ENCODE measurements at regions not wholly inside any gene's neighbourhood (a gene's known extent, or its start where the extent isn't known, plus 50 kb on each side); places are given as distances from the start of the nearest gene placed in this dataset.

DNA sequence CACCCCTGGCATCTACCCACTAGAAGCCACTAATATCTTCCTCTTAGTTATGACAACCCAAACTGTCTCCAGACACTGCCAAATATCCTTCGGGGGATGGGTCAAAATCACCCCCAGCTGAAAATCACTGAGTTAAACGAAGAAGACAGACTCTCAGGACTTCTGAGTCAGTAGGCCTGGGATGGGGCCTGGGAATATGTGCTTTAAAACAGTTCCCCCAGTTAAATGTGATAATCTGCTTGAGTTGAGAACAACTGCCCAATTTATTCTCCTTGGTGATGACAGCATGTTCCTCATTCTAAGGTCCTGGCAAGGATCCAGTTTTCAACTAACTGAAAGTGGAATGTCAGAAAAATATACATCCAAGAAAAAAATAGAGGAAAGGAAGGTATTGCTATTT, 52.4 kb downstream of the CBLL2 start:
- no peak for DNase-seq

- no peak for DNase-seq
Observed at GRCh38 chrX:22329783-22330182, 57.1 kb downstream of the CBLL2 start.

GRCh38 chrX:22338740-22339139, 66.0 kb downstream of the CBLL2 start:
- no peak for DNase-seq

- no peak for DNase-seq
Observed at GRCh38 chrX:22339459-22339858, 66.7 kb downstream of the CBLL2 start.

- no peak for DNase-seq
Observed at GRCh38 chrX:22340022-22340616, 67.4 kb downstream of the CBLL2 start.

- no peak for DNase-seq
Observed at GRCh38 chrX:22343192-22343591, 70.5 kb downstream of the CBLL2 start.

DNA sequence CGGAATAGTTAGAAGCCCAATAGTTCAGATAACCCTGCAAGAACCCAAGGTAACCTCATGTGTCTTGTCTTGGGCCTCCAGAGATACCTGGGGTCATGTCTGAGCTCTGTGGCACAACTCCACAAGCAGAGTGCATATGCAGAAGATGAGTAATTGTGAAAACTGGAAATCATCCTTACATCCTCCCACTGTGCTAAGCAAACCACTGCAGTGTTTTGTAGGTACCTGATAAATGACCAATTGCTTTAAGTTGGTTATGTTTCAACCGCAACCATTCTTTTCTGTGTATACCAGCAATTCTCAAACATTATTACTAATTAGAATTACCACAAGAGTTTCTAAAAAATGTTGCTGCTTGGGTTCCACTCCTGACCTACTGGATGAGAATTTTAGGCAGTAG, 73.2 kb downstream of the CBLL2 start:
- no peak for DNase-seq

DNA sequence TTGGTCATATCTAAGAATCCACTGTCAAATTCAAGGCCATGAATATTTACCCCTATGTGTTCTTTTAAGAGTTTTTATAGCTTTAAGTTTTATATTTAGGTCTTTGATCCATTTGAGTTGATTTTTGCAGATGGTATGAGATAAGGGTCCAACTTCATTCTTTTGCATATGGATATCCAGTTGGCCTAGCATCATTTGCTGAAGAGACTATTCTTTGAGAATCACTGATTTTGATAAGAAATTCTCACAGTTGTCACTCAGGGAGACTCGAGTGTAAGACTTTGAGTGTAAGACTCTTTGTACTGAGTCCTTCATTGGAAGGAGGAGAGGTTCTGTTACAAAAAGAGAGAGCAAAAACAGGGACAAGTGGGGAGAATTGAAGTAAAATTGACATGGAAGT, 74.8 kb downstream of the CBLL2 start:
- no peak for DNase-seq

GRCh38 chrX:22349116-22349515, 76.4 kb downstream of the CBLL2 start:
- DNase-seq, result no peak

GRCh38 chrX:22351076-22351475, 78.4 kb downstream of the CBLL2 start:
- no peak for DNase-seq

DNA sequence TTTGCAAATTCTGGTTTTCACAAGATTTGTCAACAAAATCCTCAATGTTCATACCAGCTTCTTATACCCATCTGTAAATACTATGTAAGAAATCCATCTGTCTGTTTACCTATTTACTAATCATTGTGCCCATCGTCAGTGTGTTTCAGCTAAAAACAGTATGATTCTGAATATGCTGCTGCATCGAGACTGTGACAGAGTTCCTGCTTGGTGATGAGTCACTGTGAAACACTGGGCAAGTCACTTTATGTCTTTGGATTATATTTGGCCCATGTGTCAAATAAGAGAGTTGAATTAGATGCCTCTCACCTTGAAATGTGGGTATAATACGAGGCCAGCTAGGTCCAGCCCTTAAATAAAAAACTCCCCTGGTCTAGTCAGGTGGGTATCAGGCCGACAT, 79.3 kb downstream of the CBLL2 start:
- no peak for DNase-seq

DNA sequence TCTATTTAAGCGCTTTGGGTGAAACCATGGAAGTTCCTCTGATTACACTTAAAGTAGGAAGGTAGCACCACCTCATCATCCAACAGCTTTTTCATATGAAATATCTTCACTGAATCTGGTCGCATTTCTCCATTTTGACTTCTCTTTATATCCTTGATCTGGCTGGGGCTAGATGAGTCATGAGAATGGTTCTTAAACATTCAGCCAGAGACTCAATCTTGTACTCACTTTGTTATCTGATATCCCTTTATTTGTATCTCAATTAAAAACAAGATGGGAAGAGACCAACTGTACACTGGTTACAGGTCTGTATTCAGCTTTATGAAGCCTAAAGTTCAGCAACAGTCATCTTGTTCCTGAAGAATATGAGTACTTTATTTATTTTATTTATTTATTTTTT, 84.9 kb downstream of the CBLL2 start:
- DNase-seq, result no peak

DNA sequence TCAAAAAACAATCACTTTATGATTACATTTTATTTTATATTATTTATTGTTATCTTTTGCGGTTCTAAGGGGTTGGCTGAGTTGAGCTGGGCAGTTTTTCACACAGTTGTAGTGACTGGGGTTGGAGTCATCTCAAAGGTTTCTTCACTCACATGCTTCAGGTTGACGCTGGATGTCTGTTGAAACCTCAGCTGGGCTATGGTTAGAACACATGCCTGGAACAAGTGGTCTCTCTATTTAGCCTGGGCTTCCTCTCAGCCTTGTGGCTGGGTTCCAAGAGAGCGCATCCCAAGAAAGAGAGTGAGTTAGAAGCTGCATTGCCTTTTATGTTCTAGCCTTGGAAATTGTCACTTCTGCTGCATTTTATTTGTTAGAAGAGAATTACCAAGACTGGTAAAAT, 87.4 kb downstream of the CBLL2 start:
- DNase-seq, result no peak

DNA sequence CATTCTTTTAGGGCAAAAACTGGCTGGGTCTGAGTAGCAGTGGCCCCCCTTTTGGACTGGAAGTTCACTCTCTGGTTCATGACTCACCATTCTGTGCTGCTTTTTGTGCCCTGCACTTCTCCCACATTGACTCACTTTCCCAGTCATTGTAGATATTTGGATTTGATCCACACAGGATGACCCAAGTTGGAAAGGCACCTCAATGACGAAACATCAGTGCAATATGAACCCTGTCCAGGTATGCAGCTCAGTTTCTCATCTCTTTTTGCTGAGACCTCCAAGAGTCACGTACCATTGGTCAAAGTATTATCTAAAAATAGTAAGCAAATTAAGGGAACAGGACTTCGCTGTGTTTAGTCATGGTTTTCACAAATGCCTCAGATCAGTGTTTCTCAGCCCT, 92.7 kb downstream of the CBLL2 start:
- no peak for DNase-seq

GRCh38 chrX:22366166-22366702, 93.5 kb downstream of the CBLL2 start:
- no peak for DNase-seq

- no peak for DNase-seq
Observed at GRCh38 chrX:22366906-22367305, 94.2 kb downstream of the CBLL2 start.

GRCh38 chrX:22373094-22373493, 100.4 kb downstream of the CBLL2 start:
- DNase-seq, result no peak

GRCh38 chrX:22373766-22374165, 101.1 kb downstream of the CBLL2 start:
- no peak for DNase-seq

DNA sequence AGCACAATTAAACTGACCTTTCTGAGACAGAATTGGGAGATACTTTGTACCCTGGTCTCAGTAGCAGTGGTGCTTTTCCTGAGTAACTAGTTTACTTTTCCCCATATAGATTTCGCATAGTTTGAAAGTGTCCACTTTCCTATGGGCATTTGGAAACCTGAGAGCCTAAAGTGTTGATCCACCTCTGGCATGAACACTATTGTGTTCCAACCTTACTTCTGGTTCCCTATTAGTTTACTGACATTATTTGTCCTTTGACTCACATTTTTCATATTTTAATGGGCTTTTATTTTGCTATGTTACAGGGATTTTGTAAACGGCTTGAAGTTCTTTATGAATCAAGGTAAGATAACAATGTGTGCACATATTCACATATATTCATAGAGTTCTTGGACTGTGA, 103.7 kb downstream of the CBLL2 start:
- DNase-seq, result no peak

- DNase-seq, result no peak
Observed at GRCh38 chrX:22378296-22378695, 105.6 kb downstream of the CBLL2 start.

GRCh38 chrX:22383988-22384387, 111.3 kb downstream of the CBLL2 start:
- DNase-seq, result no peak

GRCh38 chrX:22389556-22390179, 117.0 kb downstream of the CBLL2 start:
- no peak for DNase-seq

DNA sequence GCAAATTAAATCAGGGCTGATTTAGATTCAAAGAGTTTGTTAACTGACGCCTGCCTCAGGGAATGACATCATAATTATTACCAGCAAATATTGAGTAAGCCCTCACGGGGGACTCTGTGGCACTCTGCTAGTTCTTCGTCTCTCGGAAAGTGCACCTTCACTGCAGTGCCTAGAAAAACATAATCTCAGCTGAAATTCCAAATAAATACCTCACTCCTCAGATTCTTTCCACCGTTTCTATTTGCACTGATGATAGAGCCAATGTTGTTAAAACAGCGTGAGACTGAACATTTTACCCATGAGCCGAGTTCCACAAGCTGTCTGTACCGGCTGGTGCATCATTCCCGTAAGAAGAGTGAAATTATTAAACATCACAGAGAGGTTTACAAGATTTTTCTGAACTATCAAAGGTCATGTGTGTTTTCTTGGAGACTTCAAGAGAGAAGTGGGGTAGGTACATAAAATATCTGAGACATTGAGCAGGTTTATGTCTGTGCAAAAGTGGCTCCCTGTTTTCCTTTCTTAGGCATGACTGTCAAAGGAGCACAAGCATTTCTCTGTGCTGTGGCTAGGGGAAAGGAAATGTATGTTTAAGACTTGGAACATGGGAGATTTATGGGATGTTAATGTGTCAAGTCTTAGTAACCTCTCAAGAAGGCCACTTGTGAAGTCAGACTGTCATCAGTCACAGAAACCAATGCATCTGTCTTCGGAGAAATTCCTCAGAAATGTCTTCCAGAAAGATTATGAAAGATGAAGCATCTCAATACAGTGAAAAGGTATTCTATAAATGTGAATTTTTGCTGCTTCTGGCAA, 119.6 kb downstream of the CBLL2 start:
- DNase-seq, result no peak

DNA sequence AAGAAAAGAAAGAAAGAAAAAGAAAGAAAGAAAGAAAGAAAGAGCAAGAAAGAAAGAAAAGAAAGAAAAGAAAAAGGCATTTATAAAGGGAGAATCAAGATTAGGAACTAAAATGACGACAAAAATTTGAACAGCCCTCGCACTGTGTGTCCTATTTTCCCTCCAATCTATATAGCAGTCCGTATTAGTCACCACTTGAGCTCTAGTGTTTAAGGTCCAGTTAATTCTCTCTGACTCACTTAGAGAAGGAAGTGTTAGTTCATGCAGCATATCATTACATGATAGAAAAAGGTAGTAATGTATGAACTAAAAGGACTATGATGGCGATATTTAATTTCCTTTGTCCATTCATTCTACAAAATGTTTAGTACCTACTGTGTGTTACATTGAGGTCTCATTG, 122.7 kb downstream of the CBLL2 start:
- no peak for DNase-seq

All from stimulated activated CD4-positive, alpha-beta T cell treated with anti-CD3 and anti-CD28 coated beads, Interleukin-4, amount 100 ng/mL, for 4 hours (primary cell).